Calu3 (cell line): ENCODE measurements at regions not wholly inside any gene's neighbourhood (a gene's known extent, or its start where the extent isn't known, plus 50 kb on each side); places are given as distances from the start of the nearest gene placed in this dataset.

Source experiments
- BruUV-seq: library from RNA; stranded (reverse); fragments of 400-500 nt; replicated peaks from 2 replicates; lab custom pipeline; 2021; lab: Mats Ljungman, UMichigan
- CTCF ChIA-PET: fragments of 300-600 bp; sonication (Branson Sonifier 250); formaldehyde crosslinking; loops from one replicate; lab custom pipeline; 2022; ENCODE audit warnings: antibody characterized with exemption; lab: Charles Lee
- DNase-seq: peaks from one replicate; pipeline ENCODE4 v3.0.0; 2022
- H3K27ac Mint-ChIP-seq: one replicate; pipeline ENCODE4 v1.8.0; 2022; ENCODE audit warnings: mixed read lengths; ENCODE audit not compliant: unreplicated experiment
- H3K27me3 Mint-ChIP-seq: one replicate; pipeline ENCODE4 v1.8.0; 2022; ENCODE audit warnings: mixed read lengths; ENCODE audit not compliant: unreplicated experiment
- H3K36me3 Mint-ChIP-seq: one replicate; pipeline ENCODE4 v1.8.0; 2022; ENCODE audit warnings: mild to moderate bottlenecking, moderate library complexity, mixed read lengths; ENCODE audit not compliant: insufficient read depth, unreplicated experiment
- H3K4me1 Mint-ChIP-seq: one replicate; pipeline ENCODE4 v1.8.0; 2022; ENCODE audit warnings: mild to moderate bottlenecking, low read depth, mixed read lengths; ENCODE audit not compliant: unreplicated experiment
- H3K4me3 Mint-ChIP-seq: one replicate; pipeline ENCODE4 v1.8.0; 2022; ENCODE audit warnings: mild to moderate bottlenecking, low read depth, moderate library complexity, mixed read lengths; ENCODE audit not compliant: unreplicated experiment
- H3K9me3 Mint-ChIP-seq: one replicate; pipeline ENCODE4 v1.8.0; 2022; ENCODE audit warnings: low read depth, mixed read lengths; ENCODE audit not compliant: unreplicated experiment
- CTCF ChIP-seq: fragments of 200-600 bp; IDR thresholded peaks from one replicate; pipeline ENCODE4 v1.8.0; 2022; ENCODE audit warnings: antibody characterized with exemption; ENCODE audit not compliant: unreplicated experiment
- intact Hi-C: fragments of 100-400 bp; cut with micrococcal nuclease; formaldehyde crosslinking; loops from one replicate; pipeline ENCODE4 v1.10.0; 2022; ENCODE audit not compliant: unreplicated experiment

GRCh38 chr7:16067711-16068110, 353.6 kb downstream of the CRPPA start:
- no TSS peak for BruUV-seq
- CTCF ChIA-PET: interaction anchor here (0.6 to 2.0 kb wide), 2 partner anchors 178 to 512 kb away, joined by 3 to 6 read pairs; no protein-coding TSS in a partner anchor

GRCh38 chr7:16066805-16067459, 354.4 kb downstream of the CRPPA start:
- peaks cover 16% of the 10 kb centered on the region for H3K4me1 Mint-ChIP-seq
- H3K9me3 Mint-ChIP-seq: no peaks in the 10 kb centered on the region
- TF ChIP-seq CTCF: no peak
- H3K4me3 Mint-ChIP-seq: no peak overlapping the region
- intact Hi-C loops: loop anchor here (10.0 kb wide), 2 partner anchors 382 to 1342 kb away; partner anchors contain the start of gene MEOX2
- BruUV-seq: no TSS peak
- no peaks in the 10 kb centered on the region for H3K36me3 Mint-ChIP-seq
- no peak overlapping the region for H3K27ac Mint-ChIP-seq
- CTCF ChIA-PET: interaction anchor here (2.0 kb wide), 1 partner anchor 178 kb away, joined by 6 read pairs; no protein-coding TSS in a partner anchor
- DNase-seq: no peak
- H3K27me3 Mint-ChIP-seq: no peaks in the 10 kb centered on the region

More at GRCh38 chr7:16067711-16068110, 353.6 kb downstream of the CRPPA start:
- Mint-ChIP-seq H3K27ac (no peak overlapping the region), H3K36me3 (no peaks in the 10 kb centered on the region), H3K27me3 (no peaks in the 10 kb centered on the region), H3K9me3 (no peaks in the 10 kb centered on the region), H3K4me3 (no peak overlapping the region), H3K4me1 (peaks cover 10% of the 10 kb centered on the region)
- intact Hi-C loops: loop anchor here (10.0 kb wide), 2 partner anchors 383 to 1343 kb away; partner anchors contain the start of gene MEOX2
- no peak for DNase-seq
- no peak for TF ChIP-seq CTCF

GRCh38 chr7:16065939-16066338, 355.4 kb downstream of the CRPPA start:
- Mint-ChIP-seq H3K4me1 (peaks cover 20% of the 10 kb centered on the region), H3K27ac (no peak overlapping the region), H3K27me3 (no peaks in the 10 kb centered on the region), H3K36me3 (no peaks in the 10 kb centered on the region), H3K4me3 (no peak overlapping the region), H3K9me3 (no peaks in the 10 kb centered on the region)
- DNase-seq: no peak
- TF ChIP-seq CTCF: no peak
- CTCF ChIA-PET: interaction anchor here (0.6 kb wide), 1 partner anchor 752 kb away, joined by 3 read pairs; no protein-coding TSS in a partner anchor
- BruUV-seq: no TSS peak
- intact Hi-C loops: loop anchor here (10.0 kb wide), 2 partner anchors 381 to 1341 kb away; partner anchors contain the start of gene MEOX2

- intact Hi-C loops: loop anchor here (10.0 kb wide), 2 partner anchors 379 to 1339 kb away; partner anchors contain the start of gene MEOX2
- no peak overlapping the region for H3K27ac Mint-ChIP-seq
These were observed 357.3 kb downstream of the CRPPA start for GRCh38 chr7:16063716-16064675.

More at GRCh38 chr7:16063716-16064675, 357.3 kb downstream of the CRPPA start:
- H3K4me3 Mint-ChIP-seq: no peak overlapping the region
- no peaks in the 10 kb centered on the region for H3K9me3 Mint-ChIP-seq
- CTCF ChIA-PET: no interaction called here
- peaks cover 26% of the 10 kb centered on the region for H3K4me1 Mint-ChIP-seq
- no peak for TF ChIP-seq CTCF
- H3K27me3 Mint-ChIP-seq: no peaks in the 10 kb centered on the region
- BruUV-seq: no TSS peak
- no peak for DNase-seq
- no peaks in the 10 kb centered on the region for H3K36me3 Mint-ChIP-seq
